ENCODE measurements at regions not wholly inside any gene's neighbourhood (a gene's known extent, or its start where the extent isn't known, plus 50 kb on each side); places are given as distances from the start of the nearest gene placed in this dataset.

DNA sequence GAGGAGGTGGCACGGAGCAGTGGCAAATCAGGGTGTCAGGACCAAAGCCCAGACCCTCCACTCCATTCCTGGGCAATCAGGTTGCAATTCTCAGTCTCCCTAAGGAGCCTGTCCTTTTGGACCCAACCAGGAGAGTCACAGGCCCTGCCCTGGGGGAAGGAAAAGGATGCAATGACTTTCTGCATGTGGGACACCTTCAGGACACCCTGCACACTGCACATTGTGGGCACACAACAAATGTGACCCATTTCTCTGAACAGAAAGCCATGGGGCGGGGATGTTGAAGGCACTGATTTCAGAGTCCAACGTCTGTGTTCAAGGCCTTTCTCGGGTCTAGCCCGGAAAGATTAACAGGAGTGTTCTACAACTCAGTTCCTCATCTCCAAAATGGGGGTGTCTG is 286.2 kb upstream of the FOXF1 start:
- no peak overlapping the region for H3K27ac Mint-ChIP-seq
- intact Hi-C loops (cut with micrococcal nuclease) = no loop called here

DNA sequence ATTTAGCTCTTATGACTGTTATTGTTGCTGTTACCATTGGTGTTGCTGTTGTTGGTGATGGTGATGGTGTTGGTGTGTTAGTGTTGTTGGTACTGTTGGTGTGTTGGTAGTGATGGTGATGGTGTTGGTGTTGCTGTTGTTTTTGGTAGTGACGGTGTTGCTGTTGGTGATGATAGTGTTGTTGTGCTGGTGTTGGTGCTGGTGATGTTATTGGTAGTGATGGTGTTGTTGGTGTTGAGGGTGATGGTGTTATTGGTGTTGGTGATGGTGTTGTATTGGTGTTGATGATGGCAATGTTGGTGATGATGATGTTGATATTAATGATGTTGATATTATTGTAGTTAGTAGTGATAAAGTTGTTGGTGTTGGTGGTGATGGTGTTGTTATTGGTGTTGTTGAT is 285.7 kb upstream of the FOXF1 start:
- Histone ChIP-seq H3K9me3 (replicated peaks in 1 of 2; ENCODE audit: control insufficient read depth in 1 of 2, insufficient read depth in 1 of 2, low read length in 2 of 2) (no peaks in the 10 kb centered on the region), H3K4me2 (replicated peaks; ENCODE audit: extremely low read depth, low read length, poor library complexity, severe bottlenecking) (no peak overlapping the region), H3K4me1 (ENCODE audit: control insufficient read depth in 1 of 2, insufficient read depth in 2 of 2, low read length in 2 of 2) (no peaks in the 10 kb centered on the region), H4K20me1 (ENCODE audit: insufficient read depth, low read length) (no peaks in the 10 kb centered on the region), H3K27ac (ENCODE audit: low read depth in 1 of 2, low read length in 2 of 2) (no peak overlapping the region), H3K36me3 (replicated peaks in 1 of 2; ENCODE audit: control insufficient read depth in 1 of 2, insufficient read depth in 2 of 2, low read length in 2 of 2) (no peaks in the 10 kb centered on the region), H3K9ac (ENCODE audit: insufficient read depth, low read length, poor library complexity, severe bottlenecking) (no peak overlapping the region), H3K79me2 (ENCODE audit: insufficient read depth, low read length) (no peaks in the 10 kb centered on the region), H3K4me3 (replicated peaks in 1 of 3; ENCODE audit: low read depth in 2 of 3, low read length in 3 of 3) (no peak overlapping the region), H2AFZ (ENCODE audit: insufficient read depth, low read depth, low read length, poor library complexity, severe bottlenecking) (no peak overlapping the region), H3K27me3 (ENCODE audit: control insufficient read depth in 2 of 2, insufficient read depth in 2 of 2, low read length in 2 of 2) (peaks cover 0 to 4% of the 10 kb centered on the region in 2 donors)
- TF ChIP-seq, protein P1, sequence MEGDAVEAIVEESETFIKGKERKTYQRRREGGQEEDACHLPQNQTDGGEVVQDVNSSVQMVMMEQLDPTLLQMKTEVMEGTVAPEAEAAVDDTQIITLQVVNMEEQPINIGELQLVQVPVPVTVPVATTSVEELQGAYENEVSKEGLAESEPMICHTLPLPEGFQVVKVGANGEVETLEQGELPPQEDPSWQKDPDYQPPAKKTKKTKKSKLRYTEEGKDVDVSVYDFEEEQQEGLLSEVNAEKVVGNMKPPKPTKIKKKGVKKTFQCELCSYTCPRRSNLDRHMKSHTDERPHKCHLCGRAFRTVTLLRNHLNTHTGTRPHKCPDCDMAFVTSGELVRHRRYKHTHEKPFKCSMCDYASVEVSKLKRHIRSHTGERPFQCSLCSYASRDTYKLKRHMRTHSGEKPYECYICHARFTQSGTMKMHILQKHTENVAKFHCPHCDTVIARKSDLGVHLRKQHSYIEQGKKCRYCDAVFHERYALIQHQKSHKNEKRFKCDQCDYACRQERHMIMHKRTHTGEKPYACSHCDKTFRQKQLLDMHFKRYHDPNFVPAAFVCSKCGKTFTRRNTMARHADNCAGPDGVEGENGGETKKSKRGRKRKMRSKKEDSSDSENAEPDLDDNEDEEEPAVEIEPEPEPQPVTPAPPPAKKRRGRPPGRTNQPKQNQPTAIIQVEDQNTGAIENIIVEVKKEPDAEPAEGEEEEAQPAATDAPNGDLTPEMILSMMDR (IDR thresholded peaks at IDR 0.05) = no peak
- 100% methylated on average over 1 of the region's 1 CpG for WGBS (ENCODE audit: insufficient coverage)
- no peaks in the 10 kb centered on the region for H3K4me1 Mint-ChIP-seq
- H3K4me3 Mint-ChIP-seq = no peak overlapping the region
- DNase-seq = no peak
- intact Hi-C loops (cut with micrococcal nuclease) = no loop called here
- no peaks in the 10 kb centered on the region for H3K36me3 Mint-ChIP-seq
- H3K27ac Mint-ChIP-seq = no peak overlapping the region
- H3K27me3 Mint-ChIP-seq (ENCODE audit: low read depth in 3 of 3) = peaks cover 11 to 23% (median 20%) of the 10 kb centered on the region in 3 donors
- peaks cover 0 to 2% (median 0%) of the 10 kb centered on the region in 7 donors for H3K9me3 Mint-ChIP-seq

More for the DNA sequence above, 286.2 kb upstream of the FOXF1 start:
- 100% methylated on average over 2 of the region's 5 CpGs for WGBS (ENCODE audit: insufficient coverage)
- Histone ChIP-seq H3K9me3 (replicated peaks in 1 of 2; ENCODE audit: control insufficient read depth in 1 of 2, insufficient read depth in 1 of 2, low read length in 2 of 2) (no peaks in the 10 kb centered on the region), H3K36me3 (replicated peaks in 1 of 2; ENCODE audit: control insufficient read depth in 1 of 2, insufficient read depth in 2 of 2, low read length in 2 of 2) (no peaks in the 10 kb centered on the region), H3K9ac (ENCODE audit: insufficient read depth, low read length, poor library complexity, severe bottlenecking) (no peak overlapping the region), H3K4me2 (replicated peaks; ENCODE audit: extremely low read depth, low read length, poor library complexity, severe bottlenecking) (no peak overlapping the region), H3K4me3 (replicated peaks in 1 of 3; ENCODE audit: low read depth in 2 of 3, low read length in 3 of 3) (no peak overlapping the region), H3K27me3 (ENCODE audit: control insufficient read depth in 2 of 2, insufficient read depth in 2 of 2, low read length in 2 of 2) (peaks cover 0 to 8% of the 10 kb centered on the region in 2 donors), H2AFZ (ENCODE audit: insufficient read depth, low read depth, low read length, poor library complexity, severe bottlenecking) (no peak overlapping the region), H4K20me1 (ENCODE audit: insufficient read depth, low read length) (no peaks in the 10 kb centered on the region), H3K4me1 (ENCODE audit: control insufficient read depth in 1 of 2, insufficient read depth in 2 of 2, low read length in 2 of 2) (no peaks in the 10 kb centered on the region), H3K79me2 (ENCODE audit: insufficient read depth, low read length) (no peaks in the 10 kb centered on the region), H3K27ac (ENCODE audit: low read depth in 1 of 2, low read length in 2 of 2) (no peak overlapping the region)
- Mint-ChIP-seq H3K9me3 (peaks cover 0 to 2% (median 0%) of the 10 kb centered on the region in 7 donors), H3K4me1 (no peaks in the 10 kb centered on the region), H3K4me3 (no peak overlapping the region), H3K27me3 (ENCODE audit: low read depth in 3 of 3) (peaks cover 9 to 23% (median 20%) of the 10 kb centered on the region in 3 donors), H3K36me3 (no peaks in the 10 kb centered on the region)
- no peak for DNase-seq
- TF ChIP-seq, protein P1 (IDR thresholded peaks at IDR 0.05) = no peak
